Progenitor cell of endocrine pancreas (in vitro differentiated cells): ENCODE measurements at regions not wholly inside any gene's neighbourhood (a gene's known extent, or its start where the extent isn't known, plus 50 kb on each side); places are given as distances from the start of the nearest gene placed in this dataset.

Experiments
- DNase-seq: peaks from one replicate; pipeline ENCODE4 v3.0.0; 2021; ENCODE audit warnings: low spot score; ENCODE audit not compliant: unreplicated experiment
- H3K27ac Mint-ChIP-seq: 2 replicates; pipeline ENCODE4 v1.8.0; 2021; ENCODE audit warnings: mild to moderate bottlenecking, moderate library complexity, mixed read lengths
- H3K27me3 Mint-ChIP-seq: 2 replicates; pipeline ENCODE4 v1.8.0; 2021; ENCODE audit warnings: mixed read lengths
- H3K36me3 Mint-ChIP-seq: 2 replicates; pipeline ENCODE4 v1.8.0; 2022; ENCODE audit warnings: mixed read lengths; ENCODE audit not compliant: insufficient read depth
- H3K4me1 Mint-ChIP-seq: 2 replicates; pipeline ENCODE4 v1.8.0; 2021; ENCODE audit warnings: low read depth, mixed read lengths
- H3K4me3 Mint-ChIP-seq: 2 replicates; pipeline ENCODE4 v1.8.0; 2021; ENCODE audit warnings: low read depth, mild to moderate bottlenecking, moderate library complexity, mixed read lengths
- H3K9me3 Mint-ChIP-seq: 2 replicates; pipeline ENCODE4 v1.8.0; 2021; ENCODE audit warnings: low read depth, mixed read lengths
- TF ChIP-seq, protein P1 (sequence below): fragments of 200-600 bp; sonication (generic); IDR thresholded peaks from one replicate; pipeline ENCODE4 v1.5.0; 2021; ENCODE audit warnings: antibody characterized with exemption, mild to moderate bottlenecking; ENCODE audit not compliant: unreplicated experiment

GRCh38 chr12:19979584-19979983 lies 388.8 kb upstream of the PDE3A start:
- DNase-seq = no peak
- peaks cover 40% of the 10 kb centered on the region for H3K9me3 Mint-ChIP-seq
- H3K27me3 Mint-ChIP-seq = no peaks in the 10 kb centered on the region
- TF ChIP-seq, protein P1, sequence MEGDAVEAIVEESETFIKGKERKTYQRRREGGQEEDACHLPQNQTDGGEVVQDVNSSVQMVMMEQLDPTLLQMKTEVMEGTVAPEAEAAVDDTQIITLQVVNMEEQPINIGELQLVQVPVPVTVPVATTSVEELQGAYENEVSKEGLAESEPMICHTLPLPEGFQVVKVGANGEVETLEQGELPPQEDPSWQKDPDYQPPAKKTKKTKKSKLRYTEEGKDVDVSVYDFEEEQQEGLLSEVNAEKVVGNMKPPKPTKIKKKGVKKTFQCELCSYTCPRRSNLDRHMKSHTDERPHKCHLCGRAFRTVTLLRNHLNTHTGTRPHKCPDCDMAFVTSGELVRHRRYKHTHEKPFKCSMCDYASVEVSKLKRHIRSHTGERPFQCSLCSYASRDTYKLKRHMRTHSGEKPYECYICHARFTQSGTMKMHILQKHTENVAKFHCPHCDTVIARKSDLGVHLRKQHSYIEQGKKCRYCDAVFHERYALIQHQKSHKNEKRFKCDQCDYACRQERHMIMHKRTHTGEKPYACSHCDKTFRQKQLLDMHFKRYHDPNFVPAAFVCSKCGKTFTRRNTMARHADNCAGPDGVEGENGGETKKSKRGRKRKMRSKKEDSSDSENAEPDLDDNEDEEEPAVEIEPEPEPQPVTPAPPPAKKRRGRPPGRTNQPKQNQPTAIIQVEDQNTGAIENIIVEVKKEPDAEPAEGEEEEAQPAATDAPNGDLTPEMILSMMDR = no peak
- H3K27ac Mint-ChIP-seq = no peak overlapping the region
- H3K4me1 Mint-ChIP-seq = peaks cover 41% of the 10 kb centered on the region
- peaks cover 22% of the 10 kb centered on the region for H3K36me3 Mint-ChIP-seq
- no peak overlapping the region for H3K4me3 Mint-ChIP-seq

GRCh38 chr12:19981944-19982343 lies 386.4 kb upstream of the PDE3A start:
- no peaks in the 10 kb centered on the region for H3K27me3 Mint-ChIP-seq
- TF ChIP-seq, protein P1 = no peak
- peak overlapping the region; percentile 8 for H3K27ac Mint-ChIP-seq
- peaks cover 35% of the 10 kb centered on the region for H3K4me1 Mint-ChIP-seq
- DNase-seq = no peak
- peaks cover 14% of the 10 kb centered on the region for H3K36me3 Mint-ChIP-seq
- peaks cover 30% of the 10 kb centered on the region for H3K9me3 Mint-ChIP-seq
- no peak overlapping the region for H3K4me3 Mint-ChIP-seq

DNA sequence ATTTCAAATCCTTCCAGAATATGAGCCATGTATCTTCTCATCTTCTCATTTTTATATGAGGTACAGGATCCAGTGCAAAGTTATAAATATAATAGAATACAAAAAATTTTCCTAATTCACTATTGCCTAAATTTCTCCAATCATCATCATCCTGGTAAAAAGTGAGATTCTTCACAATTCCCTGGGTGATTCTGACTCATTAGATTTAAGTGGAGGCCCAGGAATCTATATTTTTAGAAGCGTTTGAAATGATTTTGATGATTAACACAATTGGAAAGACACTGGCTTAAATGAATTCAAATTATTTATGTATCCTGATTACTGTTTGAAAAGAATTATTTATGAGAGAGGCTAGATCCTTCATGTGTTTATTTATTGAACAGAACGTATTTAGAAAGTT lies 380.3 kb upstream of the PDE3A start:
- DNase-seq = no peak
- no peaks in the 10 kb centered on the region for H3K27me3 Mint-ChIP-seq
- peaks cover 3% of the 10 kb centered on the region for H3K9me3 Mint-ChIP-seq
- H3K36me3 Mint-ChIP-seq = peaks cover 4% of the 10 kb centered on the region
- H3K4me1 Mint-ChIP-seq = peaks cover 26% of the 10 kb centered on the region
- TF ChIP-seq, protein P1 = no peak
- peak overlapping the region; percentile 10 for H3K27ac Mint-ChIP-seq
- H3K4me3 Mint-ChIP-seq = no peak overlapping the region

GRCh38 chr12:19988459-19988873 lies 379.9 kb upstream of the PDE3A start:
- no peak for DNase-seq
- H3K4me1 Mint-ChIP-seq = peaks cover 24% of the 10 kb centered on the region

DNA sequence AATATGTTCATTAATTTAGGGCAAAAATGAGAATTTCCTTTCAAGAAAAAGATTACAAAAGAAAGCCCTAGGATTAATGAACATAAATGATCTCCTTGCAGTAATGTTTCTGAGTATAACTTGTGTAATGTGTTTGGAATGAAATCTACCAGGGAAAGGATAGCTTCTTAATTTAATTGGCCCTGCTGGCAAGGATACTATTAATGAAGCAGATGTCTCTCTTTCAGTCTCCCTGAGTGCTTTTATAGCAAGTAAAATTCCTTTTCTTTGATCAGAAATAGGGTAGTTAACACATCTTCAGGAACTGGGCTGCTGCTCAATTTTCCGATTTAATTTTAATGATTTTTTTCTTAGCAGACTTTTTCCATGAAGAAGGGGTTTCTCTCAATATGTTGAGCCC lies 379.4 kb upstream of the PDE3A start:
- TF ChIP-seq, protein P1 = no peak
- no peak for DNase-seq
- Mint-ChIP-seq H3K4me1 (peaks cover 24% of the 10 kb centered on the region), H3K9me3 (peaks cover 6% of the 10 kb centered on the region), H3K27me3 (no peaks in the 10 kb centered on the region), H3K4me3 (no peak overlapping the region), H3K27ac (no peak overlapping the region), H3K36me3 (peaks cover 4% of the 10 kb centered on the region)

More at GRCh38 chr12:19988459-19988873, 379.9 kb upstream of the PDE3A start:
- Mint-ChIP-seq H3K36me3 (peaks cover 4% of the 10 kb centered on the region), H3K27me3 (no peaks in the 10 kb centered on the region), H3K27ac (peak overlapping the region; percentile 10), H3K4me3 (no peak overlapping the region), H3K9me3 (peaks cover 4% of the 10 kb centered on the region)
- TF ChIP-seq, protein P1 = no peak
